CD14-positive monocyte (primary cell): ENCODE measurements at regions not wholly inside any gene's neighbourhood (a gene's known extent, or its start where the extent isn't known, plus 50 kb on each side); places are given as distances from the start of the nearest gene placed in this dataset.

ENCODE experiments used
- DNase-seq, 3 donors: peaks; one replicate each; pipeline ENCODE4 v3.0.0-alpha.2; 2011 to 2022
- H2AFZ ChIP-seq: 2 replicates; pipeline ENCODE4 v1.6.0; 2012; ENCODE audit warnings: mild to moderate bottlenecking, low read depth, low read length, inconsistent platforms; ENCODE audit not compliant: insufficient read depth, poor library complexity, severe bottlenecking
- H3K27ac ChIP-seq, 2 donors: 1 replicate in 1 of 2; 2 replicates in 1 of 2; pipeline ENCODE4 v1.5.1; 2012 to 2013; ENCODE audit warnings: low read length in 2 of 2, control low read depth in 1 of 2, inconsistent platforms in 1 of 2, low read depth in 1 of 2, mild to moderate bottlenecking in 1 of 2
- H3K27me3 ChIP-seq, 2 donors: one replicate each; pipeline versions ENCODE4 v1.6.0 to v1.6.1; 2011 to 2013; ENCODE audit warnings: low read length in 2 of 2; ENCODE audit not compliant: control insufficient read depth in 2 of 2, insufficient read depth in 2 of 2
- H3K36me3 ChIP-seq, 2 donors: replicated peaks in 1 of 2; 1 replicate in 1 of 2; 2 replicates in 1 of 2; pipeline versions ENCODE4 v1.5.1 to v1.6.1; 2012 to 2013; ENCODE audit warnings: low read length in 2 of 2, control low read depth in 1 of 2, inconsistent platforms in 1 of 2, mild to moderate bottlenecking in 1 of 2; ENCODE audit not compliant: insufficient read depth in 2 of 2, control insufficient read depth in 1 of 2
- H3K4me1 ChIP-seq, 2 donors: 1 replicate in 1 of 2; 2 replicates in 1 of 2; pipeline versions ENCODE4 v1.5.1 to v1.6.1; 2012 to 2013; ENCODE audit warnings: low read length in 2 of 2, control low read depth in 1 of 2, inconsistent platforms in 1 of 2, mild to moderate bottlenecking in 1 of 2, moderate library complexity in 1 of 2; ENCODE audit not compliant: insufficient read depth in 2 of 2, control insufficient read depth in 1 of 2
- H3K4me2 ChIP-seq: replicated peaks from 2 replicates; pipeline ENCODE3; 2012; ENCODE audit warnings: low read length, moderate library complexity, mild to moderate bottlenecking; ENCODE audit not compliant: poor library complexity, severe bottlenecking; ENCODE audit errors: extremely low read depth
- H3K4me3 ChIP-seq, 3 experiments: fragments of 200-600 bp in 1 of 3; sonication (generic) in 1 of 3; replicated peaks in 1 of 3; 1 replicate in 2 of 3; 2 replicates in 1 of 3; pipeline ENCODE4 v1.5.1; 2011 to 2013; ENCODE audit warnings: low read length in 3 of 3, mild to moderate bottlenecking in 3 of 3, control low read depth in 2 of 3, low read depth in 2 of 3, inconsistent platforms in 1 of 3, moderate library complexity in 1 of 3
- H3K79me2 ChIP-seq: 2 replicates; pipeline ENCODE4 v1.6.0; 2012; ENCODE audit warnings: mild to moderate bottlenecking, control low read depth, inconsistent platforms, low read length, moderate library complexity; ENCODE audit not compliant: insufficient read depth
- H3K9ac ChIP-seq: 2 replicates; pipeline ENCODE4 v1.6.0; 2017; ENCODE audit warnings: low read length, mild to moderate bottlenecking; ENCODE audit not compliant: insufficient read depth, poor library complexity, severe bottlenecking
- H3K9me3 ChIP-seq, 2 donors: replicated peaks in 1 of 2; 1 replicate in 1 of 2; 2 replicates in 1 of 2; pipeline versions ENCODE4 v1.5.1 to v1.6.1; 2012 to 2013; ENCODE audit warnings: low read length in 2 of 2, control low read depth in 1 of 2; ENCODE audit not compliant: control insufficient read depth in 1 of 2, insufficient read depth in 1 of 2
- H4K20me1 ChIP-seq: 2 replicates; pipeline ENCODE4 v1.6.0; 2012; ENCODE audit warnings: mild to moderate bottlenecking, low read length, control low read depth, moderate library complexity; ENCODE audit not compliant: insufficient read depth
- H3K27ac Mint-ChIP-seq, 7 donors: one replicate each; pipeline ENCODE4 v1.8.0; 2020; ENCODE audit warnings: mild to moderate bottlenecking in 7 of 7, mixed read lengths in 7 of 7, moderate library complexity in 6 of 7, inconsistent platforms in 2 of 7
- H3K27me3 Mint-ChIP-seq, 3 donors: one replicate each; pipeline ENCODE4 v1.8.0; 2021 to 2022; ENCODE audit warnings: low read depth in 3 of 3, mild to moderate bottlenecking in 3 of 3, mixed read lengths in 3 of 3, moderate library complexity in 3 of 3, inconsistent platforms in 1 of 3
- H3K36me3 Mint-ChIP-seq, 2 donors: one replicate each; pipeline ENCODE4 v1.8.0; 2020; ENCODE audit warnings: mixed read lengths in 2 of 2, inconsistent platforms in 1 of 2, mild to moderate bottlenecking in 1 of 2
- H3K4me1 Mint-ChIP-seq: one replicate; pipeline ENCODE4 v1.8.0; 2020; ENCODE audit warnings: mild to moderate bottlenecking, mixed read lengths
- H3K4me3 Mint-ChIP-seq, 2 donors: one replicate each; pipeline ENCODE4 v1.8.0; 2020; ENCODE audit warnings: mild to moderate bottlenecking in 2 of 2, mixed read lengths in 2 of 2, moderate library complexity in 1 of 2
- H3K9me3 Mint-ChIP-seq, 7 donors: one replicate each; pipeline ENCODE4 v1.8.0; 2020 to 2022; ENCODE audit warnings: mixed read lengths in 7 of 7, mild to moderate bottlenecking in 6 of 7, moderate library complexity in 6 of 7, inconsistent platforms in 2 of 7
- WGBS: methylation state at CpG from one replicate; pipeline ENCODE4 v1.1.5; 2013; ENCODE audit warnings: missing lambda C conversion rate; ENCODE audit not compliant: insufficient coverage; 5-methylcytosine and 5-hydroxymethylcytosine counted together
- intact Hi-C, 2 donors: fragments of 100-400 bp; cut with micrococcal nuclease; formaldehyde crosslinking; loops; one replicate each; pipeline versions ENCODE4 v1.15.0 to v1.15.1; 2023
- TF ChIP-seq, protein P1 (sequence below): fragments of 200-600 bp; IDR thresholded peaks from one replicate; pipeline ENCODE4 v1.8.0; 2022; ENCODE audit warnings: antibody characterized with exemption, mild to moderate bottlenecking

DNA sequence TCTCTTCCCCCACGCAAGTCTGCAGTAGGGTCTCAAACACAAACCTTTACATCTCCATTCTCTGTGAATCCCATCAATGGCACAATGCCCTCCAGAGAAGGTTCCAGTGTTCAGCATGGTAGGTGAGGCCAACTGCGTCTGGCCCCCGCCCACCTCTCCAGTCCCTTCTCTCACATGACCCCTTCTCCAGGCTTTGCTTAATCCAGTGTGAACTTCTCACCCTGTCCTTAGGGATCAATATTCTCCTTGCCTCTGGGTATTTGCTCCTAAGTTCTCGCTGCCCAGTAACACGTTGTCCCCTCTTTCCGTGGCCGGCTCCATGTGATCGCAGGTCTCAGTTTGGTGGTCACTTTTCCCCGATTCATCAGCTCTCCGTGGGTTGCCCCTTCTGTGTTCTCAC is 225.1 kb upstream of the PMEPA1 start:
- TF ChIP-seq, protein P1, sequence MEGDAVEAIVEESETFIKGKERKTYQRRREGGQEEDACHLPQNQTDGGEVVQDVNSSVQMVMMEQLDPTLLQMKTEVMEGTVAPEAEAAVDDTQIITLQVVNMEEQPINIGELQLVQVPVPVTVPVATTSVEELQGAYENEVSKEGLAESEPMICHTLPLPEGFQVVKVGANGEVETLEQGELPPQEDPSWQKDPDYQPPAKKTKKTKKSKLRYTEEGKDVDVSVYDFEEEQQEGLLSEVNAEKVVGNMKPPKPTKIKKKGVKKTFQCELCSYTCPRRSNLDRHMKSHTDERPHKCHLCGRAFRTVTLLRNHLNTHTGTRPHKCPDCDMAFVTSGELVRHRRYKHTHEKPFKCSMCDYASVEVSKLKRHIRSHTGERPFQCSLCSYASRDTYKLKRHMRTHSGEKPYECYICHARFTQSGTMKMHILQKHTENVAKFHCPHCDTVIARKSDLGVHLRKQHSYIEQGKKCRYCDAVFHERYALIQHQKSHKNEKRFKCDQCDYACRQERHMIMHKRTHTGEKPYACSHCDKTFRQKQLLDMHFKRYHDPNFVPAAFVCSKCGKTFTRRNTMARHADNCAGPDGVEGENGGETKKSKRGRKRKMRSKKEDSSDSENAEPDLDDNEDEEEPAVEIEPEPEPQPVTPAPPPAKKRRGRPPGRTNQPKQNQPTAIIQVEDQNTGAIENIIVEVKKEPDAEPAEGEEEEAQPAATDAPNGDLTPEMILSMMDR = no peak
- no peaks in the 10 kb centered on the region for H3K4me1 ChIP-seq
- WGBS = 94% methylated on average over 8 of the region's 10 CpGs

DNA sequence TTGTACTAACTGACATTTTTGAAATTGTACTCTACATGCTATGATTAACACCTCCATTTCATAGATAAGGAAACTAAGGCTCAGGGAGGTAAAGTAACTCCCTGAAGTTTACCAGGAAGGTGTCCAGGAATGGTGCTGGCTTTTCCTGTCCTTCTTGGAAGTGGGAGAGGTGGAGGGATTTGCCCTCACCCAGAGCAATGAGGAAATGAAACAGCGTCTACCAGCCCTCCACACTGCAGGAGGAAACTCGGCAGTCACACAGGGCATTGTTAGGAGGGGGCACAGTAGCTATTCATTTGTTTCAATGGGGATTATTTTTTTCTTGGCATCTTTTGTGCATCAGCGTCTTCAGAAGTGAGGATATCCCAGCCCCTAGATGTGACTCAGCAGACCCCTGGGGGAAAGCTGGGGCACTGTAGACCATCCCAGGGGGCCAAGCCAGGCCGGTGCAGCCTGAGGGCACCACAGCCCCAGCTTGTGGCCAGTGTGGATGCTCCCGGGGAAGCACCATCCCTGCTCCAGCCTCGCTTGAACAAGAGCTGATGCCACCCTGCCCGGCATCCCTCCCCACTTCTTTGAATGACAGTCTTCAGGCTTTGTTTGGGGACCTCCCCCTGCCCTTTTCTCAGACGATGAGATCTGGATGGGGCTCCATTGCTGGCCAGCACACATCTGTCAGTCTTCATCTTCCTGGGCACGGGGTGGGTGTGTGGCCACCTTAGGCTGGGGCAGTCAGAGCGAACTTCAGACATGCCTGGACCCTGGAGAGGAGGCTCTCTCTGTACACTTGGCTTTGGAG is 224.4 kb upstream of the PMEPA1 start:
- H3K4me1 ChIP-seq = no peaks in the 10 kb centered on the region
- no peak overlapping the region for H3K4me3 Mint-ChIP-seq
- H4K20me1 ChIP-seq = no peaks in the 10 kb centered on the region
- H3K79me2 ChIP-seq = no peaks in the 10 kb centered on the region
- H3K9me3 Mint-ChIP-seq = peaks cover 0 to 2% (median 0%) of the 10 kb centered on the region in 7 donors
- DNase-seq = no peak
- H3K9ac ChIP-seq = no peak overlapping the region
- intact Hi-C loops = no loop called here
- no peaks in the 10 kb centered on the region for H3K27me3 ChIP-seq
- TF ChIP-seq, protein P1 = no peak
- no peak overlapping the region for H2AFZ ChIP-seq
- 77% methylated on average over 4 of the region's 10 CpGs for WGBS
- H3K36me3 Mint-ChIP-seq = no peaks in the 10 kb centered on the region
- H3K36me3 ChIP-seq = no peaks in the 10 kb centered on the region
- no peak overlapping the region for H3K4me3 ChIP-seq
- H3K27ac ChIP-seq = no peak overlapping the region
- peaks cover 4 to 11% (median 9%) of the 10 kb centered on the region in 3 donors for H3K27me3 Mint-ChIP-seq
- H3K4me2 ChIP-seq = no peak overlapping the region
- no peaks in the 10 kb centered on the region for H3K9me3 ChIP-seq
- no peak overlapping the region for H3K27ac Mint-ChIP-seq
- no peaks in the 10 kb centered on the region for H3K4me1 Mint-ChIP-seq

More for the DNA sequence above, 225.1 kb upstream of the PMEPA1 start:
- Mint-ChIP-seq H3K9me3 (peaks cover 0 to 2% (median 0%) of the 10 kb centered on the region in 7 donors), H3K27me3 (peaks cover 4 to 11% (median 9%) of the 10 kb centered on the region in 3 donors), H3K4me3 (no peak overlapping the region), H3K4me1 (no peaks in the 10 kb centered on the region), H3K36me3 (no peaks in the 10 kb centered on the region), H3K27ac (peak overlapping the region in 2 of 7 donors; percentile 37 to 64)
- Histone ChIP-seq H3K4me3 (no peak overlapping the region), H3K4me2 (no peak overlapping the region), H3K36me3 (no peaks in the 10 kb centered on the region), H3K27me3 (no peaks in the 10 kb centered on the region), H3K9me3 (no peaks in the 10 kb centered on the region), H4K20me1 (no peaks in the 10 kb centered on the region), H3K27ac (no peak overlapping the region), H2AFZ (no peak overlapping the region), H3K79me2 (no peaks in the 10 kb centered on the region), H3K9ac (no peak overlapping the region)
- no peak for DNase-seq
- intact Hi-C loops = no loop called here
